HG03520 (cell line): ENCODE measurements at regions not wholly inside any gene's neighbourhood (a gene's known extent, or its start where the extent isn't known, plus 50 kb on each side); places are given as distances from the start of the nearest gene placed in this dataset.
"Not testable (repeated sequence)": the region's sequence is repeated elsewhere in the genome, so short reads cannot be mapped to it uniquely, and the experiment has no call there.

Experiments used
- ATAC-seq: cut with Tn5 transposase; IDR thresholded peaks from one replicate; pipeline ENCODE4 v1.9.1; 2021; ENCODE audit warnings: mild to moderate bottlenecking, moderate library complexity; ENCODE audit not compliant: unreplicated experiment

DNA sequence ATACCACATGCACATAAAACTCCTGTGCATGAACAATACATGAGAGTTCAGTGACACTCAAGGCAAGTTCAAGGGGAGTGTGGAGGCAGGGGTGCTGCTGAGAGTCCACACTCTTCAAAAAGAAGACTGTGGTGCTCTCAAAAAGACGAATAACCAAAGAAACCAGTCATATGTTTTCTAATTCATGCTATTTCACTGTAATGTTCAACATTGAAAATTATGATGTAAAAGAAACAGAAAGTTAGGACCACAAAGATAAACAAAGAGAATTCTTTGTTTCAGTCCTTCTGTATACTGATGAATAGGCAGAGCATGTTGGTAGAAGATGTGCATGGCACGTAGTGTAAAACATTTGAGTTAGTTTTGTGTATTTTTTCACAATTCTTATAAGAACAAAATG lies 864.2 kb upstream of the LRATD1 start:
- ATAC-seq: no peak

DNA sequence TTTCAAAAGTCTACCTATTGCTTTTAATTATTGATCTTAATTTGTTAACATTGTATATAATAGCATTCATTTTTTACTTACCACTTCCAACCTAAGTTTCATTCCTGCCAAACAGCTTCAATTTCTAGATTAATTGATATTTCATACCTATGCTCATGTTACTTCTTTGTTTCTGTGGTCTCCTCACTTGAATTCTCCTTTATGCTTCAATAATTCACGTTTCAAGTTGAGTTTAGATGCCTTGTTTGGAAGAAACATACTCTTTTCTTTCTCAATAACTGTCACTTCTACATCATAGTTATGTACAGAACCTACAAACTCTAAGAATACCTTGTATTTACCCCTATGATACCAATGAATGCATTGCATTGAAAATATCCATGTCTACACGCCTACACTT lies 862.2 kb upstream of the LRATD1 start:
- no peak for ATAC-seq

DNA sequence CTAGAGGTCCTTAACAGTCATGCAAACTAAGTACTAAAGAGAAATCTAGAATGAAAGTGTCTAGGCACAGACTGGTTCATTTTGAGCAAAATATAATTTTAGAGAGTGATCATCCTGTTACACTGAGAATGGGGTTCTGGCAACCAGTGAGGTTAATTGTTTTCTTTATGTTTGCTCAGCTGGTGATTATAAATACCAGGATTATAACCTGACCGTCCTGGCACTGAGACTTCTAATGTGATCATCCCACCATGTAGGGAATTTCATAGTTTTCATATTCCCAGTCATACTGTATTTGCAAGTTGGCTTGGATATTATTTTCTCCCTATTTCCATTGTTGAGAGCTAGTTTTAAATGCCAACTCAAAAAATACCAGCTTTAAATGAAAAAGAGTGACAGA lies 852.5 kb upstream of the LRATD1 start:
- no peak for ATAC-seq

- no peak for ATAC-seq
These were observed 841.4 kb upstream of the LRATD1 start for GRCh38 chr2:13791019-13791547.

GRCh38 chr2:13806539-13806938 lies 826.0 kb upstream of the LRATD1 start:
- ATAC-seq: no peak

DNA sequence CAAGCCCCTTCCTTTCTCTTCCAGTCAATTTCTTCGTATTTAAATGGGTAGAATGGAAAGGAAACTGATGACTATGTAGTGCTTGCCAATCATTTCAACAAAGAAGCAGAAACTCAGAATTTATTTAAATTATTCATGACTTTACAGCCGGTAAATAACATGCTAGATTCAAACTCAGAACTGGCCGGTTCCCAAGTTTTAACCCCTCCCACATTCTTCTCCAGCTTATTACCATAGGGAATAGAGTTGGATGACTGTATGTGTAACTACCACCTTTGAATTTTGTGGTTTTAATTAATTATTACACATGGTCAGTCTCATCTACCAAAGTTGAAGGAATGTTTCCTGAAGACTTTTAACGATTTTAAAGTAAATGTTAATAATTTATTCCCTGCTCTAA lies 819.3 kb upstream of the LRATD1 start:
- no peak for ATAC-seq

DNA sequence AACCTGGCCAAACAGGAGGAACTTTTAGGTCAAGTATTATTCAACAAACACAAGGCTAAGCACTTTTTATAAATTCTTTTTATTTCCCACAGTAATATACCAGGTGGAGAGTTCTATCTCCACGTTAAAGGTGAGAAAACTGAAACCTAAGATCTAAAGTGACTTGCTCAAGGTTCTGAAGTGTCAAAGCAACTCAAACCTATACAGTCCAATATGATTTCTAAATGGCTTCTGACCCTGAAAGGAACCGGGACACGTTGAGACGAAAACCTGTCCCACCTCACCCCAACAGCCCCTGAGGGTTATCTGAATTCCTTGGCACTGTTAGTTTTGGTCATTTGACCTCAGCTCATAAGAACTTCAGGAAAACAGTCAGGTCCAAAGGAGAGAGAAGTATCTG lies 814.5 kb upstream of the LRATD1 start:
- ATAC-seq: no peak

- no peak for ATAC-seq
These were observed 812.6 kb upstream of the LRATD1 start for GRCh38 chr2:13819896-13820295.

DNA sequence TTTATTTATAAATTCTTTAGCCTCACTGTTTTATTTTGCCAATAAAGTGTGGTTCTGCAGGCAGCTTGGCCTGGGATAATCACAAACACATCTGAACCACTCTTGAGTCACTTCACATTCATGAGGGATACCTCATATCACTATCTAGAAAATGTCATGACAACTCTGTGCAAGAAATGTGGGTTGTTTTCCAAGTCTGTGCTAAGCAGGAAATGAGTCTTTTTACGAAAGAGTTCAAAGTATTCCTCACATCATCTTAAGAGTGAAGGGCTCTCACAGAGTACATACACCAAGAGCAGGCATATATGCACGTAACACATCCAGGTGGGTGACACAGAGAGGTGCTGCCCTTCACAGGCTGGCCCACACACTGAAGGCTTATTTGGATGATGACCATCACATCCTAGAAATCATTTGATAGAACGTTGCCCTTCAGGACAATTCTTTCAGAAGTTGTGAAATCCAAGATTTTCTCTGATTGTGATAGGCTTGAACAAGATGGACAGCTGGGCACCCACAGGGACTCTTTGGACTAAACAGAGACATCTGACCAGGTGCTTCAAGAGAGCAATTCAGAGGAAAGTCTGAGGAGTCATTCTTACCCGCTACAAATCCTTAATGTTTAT lies 811.1 kb upstream of the LRATD1 start:
- ATAC-seq: no peak

DNA sequence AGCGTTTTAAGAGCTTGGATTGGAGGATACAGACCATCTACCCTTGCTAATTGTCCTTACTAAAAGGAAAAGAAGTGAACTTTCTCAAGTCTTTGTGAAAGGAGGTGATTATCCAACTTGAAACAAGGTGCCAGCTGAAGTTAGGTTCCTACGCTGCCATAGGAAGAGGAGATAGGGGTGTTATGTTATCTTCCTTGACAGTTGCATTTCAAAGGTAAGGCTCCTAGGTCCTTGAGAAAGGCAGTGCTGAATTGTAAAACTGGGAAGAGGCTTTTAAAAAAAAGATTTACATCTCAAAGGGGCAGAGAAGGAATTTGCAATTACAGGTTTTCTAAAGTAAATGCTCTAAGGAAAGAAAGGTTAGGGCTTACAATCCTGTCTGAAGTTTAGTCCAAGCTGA lies 810.2 kb upstream of the LRATD1 start:
- ATAC-seq: no peak

GRCh38 chr2:13826314-13826853 lies 806.1 kb upstream of the LRATD1 start:
- ATAC-seq: no peak

DNA sequence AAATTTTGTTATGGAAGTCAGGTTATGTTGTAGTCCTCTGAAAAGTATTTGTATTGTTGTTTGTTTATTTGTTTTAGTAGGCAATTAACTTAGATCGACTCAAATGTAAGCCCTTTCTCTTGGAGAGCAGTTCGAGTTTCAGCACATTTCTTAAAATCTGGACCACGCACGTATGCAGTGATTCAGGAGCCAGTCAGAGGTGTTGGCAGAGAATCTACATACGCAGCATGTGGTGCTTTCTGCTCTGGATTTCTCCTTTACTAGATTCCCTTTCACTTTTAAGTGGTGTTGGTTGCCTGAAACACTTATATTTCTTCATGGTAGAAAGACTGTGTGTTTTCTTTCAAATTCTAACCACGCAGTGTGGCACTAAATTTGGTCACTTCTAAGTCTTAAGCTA lies 773.9 kb upstream of the LRATD1 start:
- no peak for ATAC-seq

- ATAC-seq: not testable (repeated sequence)
These were observed 764.2 kb upstream of the LRATD1 start for GRCh38 chr2:13868275-13868674.

DNA sequence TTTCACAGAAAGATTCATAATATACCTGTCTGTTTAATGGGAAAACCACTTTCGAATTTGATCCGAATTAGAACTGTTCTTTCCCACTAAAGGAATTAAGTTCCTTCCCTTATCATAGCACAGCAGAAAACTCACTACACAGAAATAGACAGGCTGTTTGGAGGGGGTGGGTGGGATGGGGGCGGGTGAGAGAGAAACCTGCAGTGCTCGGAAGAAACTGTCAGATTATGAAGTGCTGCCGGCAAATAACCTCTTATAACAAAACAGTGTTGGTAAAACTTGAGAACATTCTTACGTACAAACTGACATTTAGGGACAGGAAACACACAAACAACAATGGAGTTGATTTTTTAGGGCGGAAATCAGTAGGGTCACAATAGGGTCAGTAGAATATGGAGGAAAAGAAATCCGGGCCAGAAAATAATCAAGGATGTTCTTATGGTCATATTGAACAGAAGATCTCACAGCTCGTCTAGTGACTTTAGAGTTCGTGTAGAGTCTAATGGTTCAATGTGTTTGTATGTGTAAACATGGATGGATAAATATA lies 756.0 kb upstream of the LRATD1 start:
- no peak for ATAC-seq

DNA sequence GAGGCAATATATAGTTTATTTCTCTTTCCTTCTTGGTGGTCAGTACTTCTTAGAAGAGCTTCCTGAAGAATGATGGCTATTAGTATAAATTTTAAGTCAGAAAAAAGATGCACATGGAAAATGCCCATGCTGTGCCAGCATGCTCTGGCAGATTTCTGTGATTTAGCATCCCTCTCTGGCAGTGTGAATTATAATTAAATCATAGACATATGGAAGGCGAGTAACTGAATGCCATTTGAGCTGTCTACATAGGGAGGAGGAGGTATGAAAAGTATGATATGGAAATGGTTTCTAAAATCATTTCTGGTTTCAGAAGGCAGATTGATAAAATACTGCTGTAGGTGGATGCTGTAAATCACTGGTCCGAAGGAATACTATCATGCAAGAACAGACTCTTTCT lies 754.9 kb upstream of the LRATD1 start:
- no peak for ATAC-seq

DNA sequence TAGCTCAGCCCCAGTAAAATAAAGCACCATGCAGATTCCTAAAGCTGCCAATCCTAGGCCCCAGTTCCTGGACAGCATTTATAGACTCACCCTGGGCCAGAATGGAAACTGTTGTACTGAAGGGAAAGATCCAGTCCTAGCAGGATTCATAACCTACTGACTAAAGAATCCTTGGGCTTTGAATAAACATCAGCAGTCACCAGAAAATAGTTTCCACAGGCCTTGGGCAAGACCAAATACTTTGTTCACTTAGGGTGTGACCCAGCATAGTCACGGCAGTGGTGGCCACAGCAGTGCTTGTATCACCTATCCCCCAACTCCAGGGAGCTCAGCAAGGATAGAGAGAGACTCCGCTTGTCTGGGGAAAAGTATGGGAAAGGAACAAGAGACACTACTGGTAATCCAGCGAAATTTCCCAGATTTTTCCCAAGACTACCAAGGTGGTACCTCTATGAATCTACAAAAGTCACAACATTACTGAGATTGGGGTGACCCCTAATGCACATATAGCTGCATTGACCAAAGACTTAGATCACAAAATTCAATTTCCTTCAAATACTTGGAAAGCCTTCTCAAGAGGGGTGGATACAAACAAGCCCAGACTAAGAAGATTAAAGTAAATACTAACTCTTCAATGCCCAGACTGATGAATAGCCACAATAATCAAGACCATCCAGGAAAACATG lies 748.1 kb upstream of the LRATD1 start:
- ATAC-seq: no peak

GRCh38 chr2:13901526-13901925 lies 731.0 kb upstream of the LRATD1 start:
- ATAC-seq: no peak

GRCh38 chr2:13905831-13906230 lies 726.7 kb upstream of the LRATD1 start:
- ATAC-seq: no peak

DNA sequence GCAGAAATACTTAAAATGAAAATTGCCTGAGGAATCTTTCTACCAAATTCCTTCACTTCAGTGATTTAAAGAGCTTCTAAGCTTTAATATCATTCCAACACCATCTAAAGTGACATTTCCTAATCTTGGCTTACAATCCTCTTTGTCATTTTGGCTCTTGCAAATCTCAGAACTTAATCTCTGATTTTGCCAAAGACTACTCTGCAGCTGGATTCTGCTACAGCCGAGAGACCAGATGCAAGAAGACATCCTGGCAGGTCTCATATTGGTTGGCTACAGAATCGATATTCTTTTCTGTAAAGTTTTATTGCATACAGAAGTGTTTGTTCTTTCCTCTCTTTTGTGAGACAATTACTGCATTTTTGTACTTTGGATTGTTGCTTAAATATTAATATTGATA lies 716.5 kb upstream of the LRATD1 start:
- ATAC-seq: no peak

GRCh38 chr2:13917958-13918357 lies 714.6 kb upstream of the LRATD1 start:
- no peak for ATAC-seq

- ATAC-seq: no peak
These were observed 712.5 kb upstream of the LRATD1 start for GRCh38 chr2:13919981-13920382.

DNA sequence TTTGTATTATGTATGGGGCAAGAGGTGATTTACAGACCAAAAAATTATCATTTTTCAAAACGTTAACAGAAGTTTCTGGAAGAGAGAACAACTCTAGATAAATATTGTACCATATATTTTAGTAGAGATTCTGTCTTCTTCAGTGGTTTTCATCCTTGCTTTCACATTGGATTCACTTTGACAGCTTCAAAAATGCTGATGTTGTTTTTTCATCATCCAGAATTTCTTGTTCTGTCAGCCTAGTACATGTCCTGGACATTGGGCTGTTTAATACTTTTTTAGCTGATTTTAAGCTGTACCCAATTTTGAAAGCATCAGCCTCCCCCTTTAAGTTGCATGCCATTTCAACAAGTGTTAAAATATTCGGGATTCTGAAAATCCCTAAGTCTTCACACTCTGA lies 711.3 kb upstream of the LRATD1 start:
- no peak for ATAC-seq
